SK-N-MC (cell line): ENCODE measurements at regions not wholly inside any gene's neighbourhood (a gene's known extent, or its start where the extent isn't known, plus 50 kb on each side); places are given as distances from the start of the nearest gene placed in this dataset.

Experiments
- EZH2 ChIP-seq: fragments of 200-600 bp; sonication (generic); IDR thresholded peaks from one replicate; pipeline ENCODE4 v1.6.1; 2017; ENCODE audit warnings: antibody characterized with exemption
- FOXP2 ChIP-seq: optimal IDR thresholded peaks from 2 replicates; pipeline ENCODE3; 2011; ENCODE audit warnings: mild to moderate bottlenecking, moderate library complexity; ENCODE audit not compliant: insufficient read depth; ENCODE audit errors: extremely low read length, control extremely low read depth
- POLR2AphosphoS5 ChIP-seq: IDR thresholded peaks from 2 replicates; pipeline ENCODE4 v1.6.1; 2012; ENCODE audit warnings: mild to moderate bottlenecking, low read depth, low read length, borderline replicate concordance

GRCh38 chr5:162888268-162888667, 549.1 kb upstream of the CCNG1 start:
- no peak for TF ChIP-seq EZH2
- no peak for TF ChIP-seq POLR2AphosphoS5
- no peak for TF ChIP-seq FOXP2
